ENCODE measurements at regions not wholly inside any gene's neighbourhood (a gene's known extent, or its start where the extent isn't known, plus 50 kb on each side); places are given as distances from the start of the nearest gene placed in this dataset.
A peak's percentile ranks its signal among the peaks of the same experiment; 100 is the strongest.

DNA sequence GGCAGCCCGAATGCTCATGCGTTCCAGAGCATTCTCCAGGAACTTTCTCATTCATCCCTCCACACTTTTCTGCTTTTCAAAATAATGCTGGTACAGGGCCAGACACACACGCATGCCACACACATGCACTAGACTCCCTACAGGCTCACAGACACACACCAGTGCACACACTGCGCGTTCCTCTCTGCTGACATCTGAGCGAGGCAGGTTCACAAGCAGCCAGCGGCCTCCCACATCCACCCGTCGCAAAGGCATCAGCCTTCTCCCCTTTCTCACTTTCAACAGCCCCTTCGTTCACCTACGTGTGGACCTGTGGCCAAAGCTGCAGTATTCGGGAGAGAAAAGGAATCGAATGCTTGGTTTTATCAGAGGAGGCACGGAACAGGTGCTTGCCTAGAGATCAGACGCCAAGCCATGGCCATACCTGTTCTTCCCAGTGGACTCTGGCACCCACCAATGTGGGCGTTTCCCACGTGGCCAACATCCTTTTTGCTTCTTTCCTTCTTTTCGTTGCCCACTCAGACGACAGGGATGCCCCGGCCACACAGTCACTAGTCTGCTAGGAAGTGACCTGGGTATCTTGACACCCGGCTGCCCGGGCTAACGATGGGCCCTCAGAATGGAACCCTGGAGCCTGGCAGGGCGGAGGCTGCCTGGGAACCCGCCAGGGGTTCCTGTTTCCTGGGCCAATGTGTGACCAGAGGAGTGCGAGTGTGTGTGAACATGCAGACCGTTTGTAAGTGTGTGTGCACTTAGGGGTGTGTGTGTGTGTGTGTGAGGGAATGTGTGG lies 85.8 kb upstream of the ID2 start:
- no peak for DNase-seq (ENCODE audit: low read depth)
- TF ChIP-seq, protein P1, sequence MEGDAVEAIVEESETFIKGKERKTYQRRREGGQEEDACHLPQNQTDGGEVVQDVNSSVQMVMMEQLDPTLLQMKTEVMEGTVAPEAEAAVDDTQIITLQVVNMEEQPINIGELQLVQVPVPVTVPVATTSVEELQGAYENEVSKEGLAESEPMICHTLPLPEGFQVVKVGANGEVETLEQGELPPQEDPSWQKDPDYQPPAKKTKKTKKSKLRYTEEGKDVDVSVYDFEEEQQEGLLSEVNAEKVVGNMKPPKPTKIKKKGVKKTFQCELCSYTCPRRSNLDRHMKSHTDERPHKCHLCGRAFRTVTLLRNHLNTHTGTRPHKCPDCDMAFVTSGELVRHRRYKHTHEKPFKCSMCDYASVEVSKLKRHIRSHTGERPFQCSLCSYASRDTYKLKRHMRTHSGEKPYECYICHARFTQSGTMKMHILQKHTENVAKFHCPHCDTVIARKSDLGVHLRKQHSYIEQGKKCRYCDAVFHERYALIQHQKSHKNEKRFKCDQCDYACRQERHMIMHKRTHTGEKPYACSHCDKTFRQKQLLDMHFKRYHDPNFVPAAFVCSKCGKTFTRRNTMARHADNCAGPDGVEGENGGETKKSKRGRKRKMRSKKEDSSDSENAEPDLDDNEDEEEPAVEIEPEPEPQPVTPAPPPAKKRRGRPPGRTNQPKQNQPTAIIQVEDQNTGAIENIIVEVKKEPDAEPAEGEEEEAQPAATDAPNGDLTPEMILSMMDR (IDR thresholded peaks at IDR 0.05; ENCODE audit: low read length, missing control alignments), result no peak
- H3K4me3 ChIP-seq (replicated peaks; ENCODE audit: low read depth, low read length), result no peak overlapping the region

DNA sequence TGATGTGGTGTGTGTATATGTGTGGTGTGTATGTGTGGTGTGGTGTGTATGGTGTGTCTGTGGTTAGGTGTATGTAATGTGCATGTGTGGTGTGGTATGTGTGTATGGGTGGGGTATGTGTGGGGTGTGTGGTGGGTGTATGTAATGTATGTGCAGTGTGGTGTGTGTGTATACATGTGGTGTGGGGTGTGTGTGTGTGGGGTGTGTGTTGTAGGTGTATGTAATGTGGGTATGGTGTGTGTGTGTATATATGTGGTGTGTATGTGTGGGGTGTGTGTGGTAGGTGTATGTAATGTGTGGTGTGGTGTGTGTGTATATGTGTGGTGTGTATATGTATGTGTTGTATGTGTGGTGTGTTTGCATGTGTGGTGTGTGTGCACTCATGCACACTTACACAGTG lies 84.8 kb upstream of the ID2 start:
- no peak overlapping the region for H3K4me3 ChIP-seq (replicated peaks; ENCODE audit: low read depth, low read length)
- DNase-seq (ENCODE audit: low read depth), result no peak
- TF ChIP-seq, protein P1 (IDR thresholded peaks at IDR 0.05; ENCODE audit: low read length, missing control alignments), result no peak

DNA sequence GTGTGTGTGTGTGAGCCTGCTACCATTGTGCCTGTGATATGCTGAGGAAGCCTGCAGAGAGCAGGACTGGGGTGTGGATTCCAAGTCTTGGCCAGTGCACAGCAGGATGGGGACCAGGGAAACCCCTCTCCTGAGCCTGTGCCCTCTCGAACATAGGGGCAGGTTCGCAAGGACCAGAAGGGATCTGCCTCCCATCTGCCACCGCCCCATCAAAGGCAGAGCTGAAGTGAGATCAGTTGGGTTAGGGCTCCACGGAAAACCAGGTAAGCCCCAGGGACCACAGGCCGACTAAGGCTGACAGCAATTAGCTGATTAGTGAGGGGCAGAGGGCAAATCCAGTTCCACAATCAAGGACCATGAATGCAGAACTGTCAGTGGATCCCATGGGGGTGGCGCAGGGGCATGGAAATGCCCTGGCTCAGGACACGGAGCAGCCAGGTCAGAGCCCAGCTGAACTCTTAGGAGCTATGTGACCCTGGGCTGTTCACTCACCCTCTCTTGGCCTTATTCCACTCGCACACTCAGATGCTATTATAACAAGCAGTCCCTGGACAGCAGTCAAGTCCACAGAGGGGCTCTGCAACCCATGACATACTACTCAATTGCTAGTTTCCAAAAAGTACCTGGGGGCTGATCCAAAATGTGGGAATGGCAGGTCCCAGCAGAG lies 84.2 kb upstream of the ID2 start:
- no peak for DNase-seq (ENCODE audit: low read depth)
- H3K4me3 ChIP-seq (replicated peaks; ENCODE audit: low read depth, low read length), result no peak overlapping the region
- TF ChIP-seq, protein P1 (IDR thresholded peaks at IDR 0.05; ENCODE audit: low read length, missing control alignments), result no peak

DNA sequence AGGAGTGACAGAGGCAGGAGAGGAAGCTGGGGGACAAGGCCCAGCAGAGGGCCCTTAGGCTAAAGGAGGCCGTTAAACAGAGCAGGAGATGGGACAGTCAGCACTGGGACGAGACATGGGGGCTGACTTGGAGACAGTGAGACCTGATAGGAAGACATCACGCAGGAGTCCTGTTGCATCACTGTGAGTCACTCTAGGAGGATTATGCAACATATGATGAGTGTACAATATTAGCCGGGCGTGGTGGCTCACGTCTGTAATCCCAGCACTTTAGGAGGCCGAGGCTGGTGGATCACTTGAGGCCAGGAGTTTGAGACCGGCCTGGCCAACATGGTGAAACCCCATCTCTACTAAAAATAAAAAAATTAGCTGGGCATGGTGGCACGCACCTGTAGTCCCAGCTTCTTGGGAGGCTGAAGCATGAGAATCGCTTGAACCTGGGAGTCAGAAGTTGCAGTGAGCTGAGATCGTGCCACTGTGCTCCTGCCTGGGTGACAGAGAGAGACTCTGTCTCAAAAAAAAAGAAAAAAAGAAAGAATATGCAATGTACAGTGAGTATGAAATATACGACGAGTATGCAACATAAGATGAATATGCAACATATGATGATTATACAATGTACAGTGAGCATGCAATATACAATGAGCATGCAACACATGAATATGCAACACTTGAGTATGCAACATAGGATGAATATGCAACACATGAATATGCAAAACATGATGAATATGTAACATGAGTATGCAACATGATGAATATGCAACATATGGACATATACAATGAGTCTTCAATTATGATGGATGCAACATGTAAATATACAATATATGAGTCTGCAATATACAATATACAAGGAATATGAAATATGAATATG lies 83.3 kb upstream of the ID2 start:
- TF ChIP-seq, protein P1 (IDR thresholded peaks at IDR 0.05; ENCODE audit: low read length, missing control alignments), result no peak
- DNase-seq (ENCODE audit: low read depth), result peak; percentile 95
- H3K4me3 ChIP-seq (replicated peaks; ENCODE audit: low read depth, low read length), result no peak overlapping the region

DNA sequence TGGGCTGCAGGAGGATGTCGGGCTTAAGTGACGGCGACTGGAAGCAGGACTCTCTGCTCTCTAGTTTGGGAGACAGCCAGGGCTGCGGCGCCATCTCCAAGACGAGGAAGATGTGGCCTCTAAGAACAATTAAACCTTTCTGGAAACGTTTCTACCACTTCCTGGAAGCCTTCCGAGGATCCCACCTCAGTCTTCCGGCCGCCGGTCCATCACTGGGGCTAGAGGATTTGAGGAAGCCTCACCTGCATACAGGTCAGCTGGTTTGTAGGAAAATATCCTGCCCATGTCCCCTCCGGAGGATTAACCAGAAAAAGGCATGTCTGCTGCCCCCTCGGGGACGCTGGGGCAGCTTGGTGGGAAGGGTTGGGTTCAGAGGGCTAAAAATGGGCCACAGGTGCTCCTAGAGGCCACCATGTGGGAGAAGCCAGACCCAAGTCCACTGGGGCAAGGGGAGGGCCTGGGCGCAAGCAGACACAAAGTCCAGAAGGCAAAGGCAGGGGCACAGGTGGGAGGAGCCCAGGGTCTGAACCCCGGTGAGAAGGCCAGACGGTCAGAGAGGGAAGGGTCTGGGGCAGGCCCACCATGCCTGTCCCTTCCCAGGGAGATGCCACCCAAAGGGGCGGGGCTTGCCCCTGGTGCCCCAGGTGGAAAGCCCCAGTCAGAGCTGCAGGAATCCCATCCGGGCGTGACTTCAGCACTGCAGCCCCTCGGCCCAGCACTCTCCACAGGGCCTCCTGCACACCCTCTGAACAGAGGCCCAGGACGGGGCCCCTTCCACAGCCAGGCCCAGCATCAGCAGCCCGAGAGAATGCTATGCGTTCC lies 82.2 kb upstream of the ID2 start:
- TF ChIP-seq, protein P1 (IDR thresholded peaks at IDR 0.05; ENCODE audit: low read length, missing control alignments), result no peak
- H3K4me3 ChIP-seq (replicated peaks; ENCODE audit: low read depth, low read length), result no peak overlapping the region
- no peak for DNase-seq (ENCODE audit: low read depth)

DNA sequence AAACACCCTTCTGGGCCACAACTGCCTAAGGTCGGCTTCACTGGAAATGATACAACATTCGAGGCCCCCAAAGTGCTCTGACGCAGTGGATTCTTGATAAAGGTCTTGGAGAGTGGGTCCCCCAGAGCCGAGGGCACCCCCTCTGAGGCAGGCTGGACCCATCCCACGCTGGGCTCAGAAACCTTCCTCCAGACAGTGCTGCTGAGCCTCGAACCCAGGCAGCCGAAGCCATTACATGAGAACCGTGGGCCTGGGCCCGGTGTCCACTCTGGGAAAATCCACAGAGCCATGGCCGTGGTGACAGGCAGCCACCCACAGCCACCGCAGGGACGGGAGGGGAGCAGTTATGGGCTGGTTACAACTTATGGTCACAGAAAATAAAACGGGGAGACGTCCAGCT lies 81.4 kb upstream of the ID2 start:
- no peak for DNase-seq (ENCODE audit: low read depth)
- TF ChIP-seq, protein P1 (IDR thresholded peaks at IDR 0.05; ENCODE audit: low read length, missing control alignments), result no peak
- no peak overlapping the region for H3K4me3 ChIP-seq (replicated peaks; ENCODE audit: low read depth, low read length)

Measured in fibroblast of pulmonary artery (primary cell).